ENCODE measurements at regions not wholly inside any gene's neighbourhood (a gene's known extent, or its start where the extent isn't known, plus 50 kb on each side); places are given as distances from the start of the nearest gene placed in this dataset.

DNA sequence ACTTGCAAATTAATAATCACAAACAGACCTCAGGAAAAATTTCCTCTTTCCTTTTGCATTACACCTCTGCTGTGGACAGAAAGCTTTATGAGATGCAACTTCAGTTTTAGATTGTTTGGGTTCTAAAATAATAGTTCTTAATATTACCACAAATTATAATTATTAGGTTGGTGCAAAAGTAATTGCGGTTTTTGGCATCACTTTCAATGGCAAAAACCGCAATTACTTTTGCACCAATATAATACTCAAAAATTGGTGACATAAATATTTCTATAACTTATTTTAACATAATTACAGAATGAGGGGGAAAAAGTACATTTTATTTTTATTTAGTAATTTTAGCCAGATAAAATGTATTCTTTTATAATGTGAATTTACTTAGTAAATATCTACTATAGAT lies 804.4 kb upstream of the FAM98A start:
- Mint-ChIP-seq H3K27me3 (ENCODE audit: low read depth) (no peaks in the 10 kb centered on the region), H3K4me1 (ENCODE audit: low read depth) (no peaks in the 10 kb centered on the region), H3K9me3 (peaks cover 2% of the 10 kb centered on the region in 2 donors), H3K27ac (no peak overlapping the region), H3K36me3 (ENCODE audit: insufficient read depth in 2 of 2) (no peaks in the 10 kb centered on the region), H3K4me3 (no peak overlapping the region)
- ATAC-seq (replicated peaks in 1 of 2) (no peak), DNase-seq (no peak)

DNA sequence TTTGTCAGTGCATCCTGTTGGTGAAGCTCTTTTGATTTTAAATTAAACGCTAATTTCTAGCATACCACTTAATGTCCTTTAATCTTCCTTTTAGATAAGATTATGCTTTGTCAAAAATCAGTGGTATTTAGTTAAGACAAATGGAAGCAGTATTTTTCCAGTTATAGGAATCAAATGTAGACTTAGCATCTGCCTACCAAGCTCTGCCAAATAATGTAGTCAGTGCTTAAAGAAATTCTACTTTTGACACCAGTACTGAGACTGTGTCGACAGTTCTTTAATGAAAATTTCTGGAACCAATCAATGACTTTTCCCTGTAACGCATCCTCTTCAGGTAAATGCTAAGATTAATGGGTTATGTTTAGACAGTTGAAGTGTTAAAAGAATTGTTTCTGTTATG lies 803.3 kb upstream of the FAM98A start:
- Mint-ChIP-seq H3K9me3 (peaks cover 2% of the 10 kb centered on the region in 2 donors), H3K4me3 (no peak overlapping the region), H3K36me3 (ENCODE audit: insufficient read depth in 2 of 2) (no peaks in the 10 kb centered on the region), H3K4me1 (ENCODE audit: low read depth) (no peaks in the 10 kb centered on the region), H3K27ac (no peak overlapping the region), H3K27me3 (ENCODE audit: low read depth) (no peaks in the 10 kb centered on the region)
- DNase-seq (no peak), ATAC-seq (replicated peaks in 1 of 2) (no peak)

DNA sequence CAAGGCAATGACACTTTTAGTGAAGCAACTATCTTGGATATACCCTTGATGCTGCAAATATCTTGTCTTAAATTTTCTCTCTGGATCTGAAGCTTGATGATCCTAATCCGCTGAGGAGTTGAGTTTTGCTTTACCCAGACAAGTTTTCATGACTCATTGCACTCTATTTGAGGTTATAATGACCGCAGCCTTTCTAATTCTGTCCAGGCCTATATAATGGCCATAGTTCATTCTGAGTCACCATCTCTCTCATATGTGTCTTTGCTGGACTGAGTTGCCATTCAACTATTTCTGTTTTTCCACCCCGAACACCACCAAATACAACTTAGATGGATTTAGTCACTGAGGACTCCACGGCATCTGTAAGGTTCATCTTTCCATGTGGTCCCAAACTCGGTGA lies 802.1 kb upstream of the FAM98A start:
- no peaks in the 10 kb centered on the region for H3K4me1 Mint-ChIP-seq (ENCODE audit: low read depth)
- DNase-seq (no peak), ATAC-seq (replicated peaks in 1 of 2) (no peak)
- no peaks in the 10 kb centered on the region for H3K36me3 Mint-ChIP-seq (ENCODE audit: insufficient read depth in 2 of 2)
- H3K9me3 Mint-ChIP-seq = peaks cover 2 to 3% of the 10 kb centered on the region in 2 donors
- no peak overlapping the region for H3K4me3 Mint-ChIP-seq
- H3K27ac Mint-ChIP-seq = no peak overlapping the region
- no peaks in the 10 kb centered on the region for H3K27me3 Mint-ChIP-seq (ENCODE audit: low read depth)

DNA sequence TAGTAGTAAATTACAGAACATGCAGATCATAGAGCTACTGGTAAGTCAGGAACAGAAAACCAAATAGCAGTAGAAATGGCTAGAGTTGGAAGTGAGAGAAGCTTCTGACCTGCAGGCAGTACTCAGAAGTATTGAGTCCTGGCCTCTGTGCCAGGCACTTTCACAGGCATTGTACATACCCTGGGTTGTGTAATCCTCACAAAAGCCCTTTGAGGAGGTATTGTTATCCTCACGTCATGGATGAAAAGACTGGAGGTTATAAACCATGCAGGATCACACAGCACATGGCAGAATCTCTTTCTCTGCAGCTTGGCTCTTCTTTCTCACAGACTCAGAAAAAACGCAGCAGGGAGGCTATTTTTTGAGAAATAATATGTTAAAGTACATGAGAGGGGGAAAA lies 789.3 kb upstream of the FAM98A start:
- Mint-ChIP-seq H3K27ac (no peak overlapping the region), H3K27me3 (ENCODE audit: low read depth) (no peaks in the 10 kb centered on the region), H3K36me3 (ENCODE audit: insufficient read depth in 2 of 2) (peaks cover 0 to 2% of the 10 kb centered on the region in 2 donors), H3K9me3 (peaks cover 9 to 23% of the 10 kb centered on the region in 2 donors), H3K4me1 (ENCODE audit: low read depth) (no peaks in the 10 kb centered on the region), H3K4me3 (no peak overlapping the region)
- DNase-seq (no peak), ATAC-seq (replicated peaks in 1 of 2) (no peak)

DNA sequence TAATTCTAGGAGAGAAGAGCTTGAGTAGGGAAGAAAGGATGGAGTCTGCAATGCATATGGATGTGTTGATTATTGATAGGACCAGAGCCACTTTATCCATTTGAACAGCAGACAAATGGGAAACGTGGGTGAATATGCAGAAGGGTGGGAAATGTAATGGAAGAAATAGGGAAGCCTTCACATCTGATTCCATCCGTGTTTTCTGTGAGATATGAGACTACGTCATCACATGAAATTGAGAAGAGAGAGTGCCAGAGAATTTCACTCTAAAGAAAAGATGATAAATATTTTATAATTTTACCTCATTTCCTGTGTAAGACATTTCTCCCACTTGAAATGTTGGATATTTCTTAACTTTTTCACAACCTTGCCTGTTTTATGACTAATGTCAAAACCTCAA lies 788.4 kb upstream of the FAM98A start:
- Mint-ChIP-seq H3K36me3 (ENCODE audit: insufficient read depth in 2 of 2) (peaks cover 0 to 2% of the 10 kb centered on the region in 2 donors), H3K4me3 (no peak overlapping the region), H3K4me1 (ENCODE audit: low read depth) (no peaks in the 10 kb centered on the region), H3K27me3 (ENCODE audit: low read depth) (no peaks in the 10 kb centered on the region), H3K9me3 (peaks cover 9 to 20% of the 10 kb centered on the region in 2 donors), H3K27ac (no peak overlapping the region)
- DNase-seq (no peak), ATAC-seq (replicated peaks in 1 of 2) (no peak)

DNA sequence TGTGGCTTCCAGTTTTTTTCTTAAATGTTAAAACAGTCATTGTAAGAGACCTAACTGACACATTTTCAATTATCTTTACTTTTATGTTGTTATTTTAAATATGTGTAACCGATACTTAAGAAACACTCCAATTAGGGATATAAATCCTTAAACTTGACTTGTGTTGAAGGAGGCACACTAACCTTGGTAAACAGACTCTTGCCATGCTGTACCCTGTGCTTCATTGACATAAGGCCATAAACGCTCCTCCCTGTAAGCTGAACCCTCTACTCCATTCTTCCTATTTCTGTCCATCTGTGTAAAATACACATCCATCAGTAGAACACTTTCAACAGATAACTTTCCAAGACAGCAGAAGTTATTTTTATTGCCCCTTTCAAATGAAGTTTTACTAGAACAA lies 780.5 kb upstream of the FAM98A start:
- H3K27me3 Mint-ChIP-seq (ENCODE audit: low read depth) = no peaks in the 10 kb centered on the region
- DNase-seq (no peak), ATAC-seq (replicated peaks in 1 of 2) (no peak)
- no peak overlapping the region for H3K27ac Mint-ChIP-seq
- H3K4me3 Mint-ChIP-seq = no peak overlapping the region
- H3K36me3 Mint-ChIP-seq (ENCODE audit: insufficient read depth in 2 of 2) = no peaks in the 10 kb centered on the region
- H3K9me3 Mint-ChIP-seq = no peaks in the 10 kb centered on the region
- no peaks in the 10 kb centered on the region for H3K4me1 Mint-ChIP-seq (ENCODE audit: low read depth)

DNA sequence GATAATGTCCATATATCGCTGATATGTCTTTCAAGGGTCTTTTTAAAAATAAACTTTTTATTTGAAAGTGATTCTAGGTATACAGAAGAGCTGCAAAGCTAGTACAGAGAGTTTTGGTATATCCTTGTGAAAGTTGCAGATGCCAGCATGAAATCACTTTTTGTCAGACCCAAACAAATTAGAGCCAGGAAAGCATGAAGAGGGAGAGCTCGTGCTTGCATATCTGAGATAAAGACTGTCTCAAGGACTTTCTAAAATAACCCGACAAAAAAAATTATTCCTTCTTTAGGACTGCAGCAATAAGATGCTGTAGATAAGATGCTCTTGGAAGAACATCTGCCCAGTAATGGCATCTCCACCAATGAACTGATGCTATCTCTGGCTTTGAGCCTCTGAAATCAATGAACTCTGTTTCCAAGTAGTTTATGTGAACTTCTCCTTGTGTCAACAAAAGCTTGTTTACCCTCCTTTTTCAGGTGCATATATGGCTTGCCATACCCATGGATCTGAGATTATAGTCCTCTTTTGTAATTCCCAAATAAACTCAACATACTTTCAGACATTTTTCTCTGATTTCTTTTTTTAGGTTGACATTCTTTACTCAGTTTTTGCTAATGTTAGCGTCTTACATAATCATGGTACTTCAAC lies 774.6 kb upstream of the FAM98A start:
- no peak for ATAC-seq (replicated peaks in 1 of 2)
- H3K4me1 Mint-ChIP-seq (ENCODE audit: low read depth) = no peaks in the 10 kb centered on the region
- H3K27ac Mint-ChIP-seq = no peak overlapping the region
- H3K27me3 Mint-ChIP-seq (ENCODE audit: low read depth) = no peaks in the 10 kb centered on the region
- no peak for DNase-seq
- H3K4me3 Mint-ChIP-seq = no peak overlapping the region
- H3K9me3 Mint-ChIP-seq = peaks cover 1 to 3% of the 10 kb centered on the region in 2 donors
- H3K36me3 Mint-ChIP-seq (ENCODE audit: insufficient read depth in 2 of 2) = no peaks in the 10 kb centered on the region

DNA sequence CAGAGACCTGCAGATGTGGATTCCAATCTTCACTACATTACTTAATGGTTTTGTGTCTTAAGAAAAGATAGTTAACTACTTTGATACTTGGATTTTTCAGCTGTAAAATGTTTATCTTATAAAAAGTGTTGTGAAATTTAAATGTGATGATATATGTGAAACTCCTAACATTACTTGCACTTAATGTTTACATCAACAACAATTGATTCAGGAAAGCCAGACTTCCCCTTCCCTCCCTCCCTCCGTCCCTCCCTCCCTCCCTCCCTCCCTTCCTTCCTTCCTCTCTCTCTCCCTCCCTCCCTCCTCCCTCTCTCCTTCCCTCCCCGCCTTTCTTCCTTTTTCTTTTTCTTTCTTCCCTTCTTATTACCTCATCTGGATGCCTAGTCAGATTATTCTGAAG lies 773.9 kb upstream of the FAM98A start:
- Mint-ChIP-seq H3K4me1 (ENCODE audit: low read depth) (no peaks in the 10 kb centered on the region), H3K4me3 (no peak overlapping the region), H3K27me3 (ENCODE audit: low read depth) (no peaks in the 10 kb centered on the region), H3K9me3 (peaks cover 1 to 3% of the 10 kb centered on the region in 2 donors), H3K36me3 (ENCODE audit: insufficient read depth in 2 of 2) (no peaks in the 10 kb centered on the region), H3K27ac (no peak overlapping the region)
- ATAC-seq (replicated peaks in 1 of 2) = no peak
- no peak for DNase-seq

DNA sequence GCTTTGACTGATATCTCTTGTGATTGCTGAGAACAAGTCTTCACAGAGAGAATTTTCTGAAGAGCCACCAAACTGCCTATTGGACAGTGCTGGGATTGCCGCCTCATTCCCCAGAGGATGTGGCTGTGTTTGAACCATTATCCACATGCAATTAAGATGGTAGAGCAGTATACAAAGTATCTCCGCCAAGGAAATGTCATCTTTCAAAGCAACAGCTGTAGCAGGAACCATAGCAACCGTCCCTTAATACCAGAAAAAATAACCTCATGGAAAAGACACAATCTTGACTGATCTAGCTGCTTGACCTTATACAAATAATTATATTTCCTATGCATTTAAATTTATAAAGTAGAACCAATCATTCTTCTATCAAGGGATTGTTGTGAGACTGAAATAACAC lies 772.6 kb upstream of the FAM98A start:
- Mint-ChIP-seq H3K4me1 (ENCODE audit: low read depth) (no peaks in the 10 kb centered on the region), H3K9me3 (peaks cover 1 to 3% of the 10 kb centered on the region in 2 donors), H3K27me3 (ENCODE audit: low read depth) (no peaks in the 10 kb centered on the region), H3K4me3 (no peak overlapping the region), H3K27ac (no peak overlapping the region), H3K36me3 (ENCODE audit: insufficient read depth in 2 of 2) (no peaks in the 10 kb centered on the region)
- no peak for ATAC-seq (replicated peaks in 1 of 2)
- no peak for DNase-seq

DNA sequence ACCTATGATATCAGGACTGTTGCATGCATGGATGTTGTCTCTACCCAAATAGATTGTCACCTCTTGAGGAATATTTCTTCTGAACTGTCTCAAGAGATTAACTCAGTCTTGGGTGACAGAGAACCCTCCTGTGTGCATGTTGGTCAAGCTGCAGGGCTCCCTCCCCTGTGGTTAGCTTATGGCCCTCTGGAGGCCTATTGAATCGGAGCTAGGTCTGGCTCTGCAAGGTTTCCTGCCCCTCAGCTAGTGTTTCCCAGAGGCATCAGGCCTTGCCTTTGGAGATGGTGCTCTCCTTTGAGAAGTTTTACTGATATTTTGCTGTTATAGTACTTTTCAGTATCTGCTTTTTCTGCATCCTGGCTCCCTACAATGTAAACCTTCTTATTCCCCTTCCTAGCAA lies 769.2 kb upstream of the FAM98A start:
- H3K27me3 Mint-ChIP-seq (ENCODE audit: low read depth) = no peaks in the 10 kb centered on the region
- no peak for DNase-seq
- H3K9me3 Mint-ChIP-seq = peaks cover 1 to 7% of the 10 kb centered on the region in 2 donors
- no peak for ATAC-seq (replicated peaks in 1 of 2)
- H3K4me1 Mint-ChIP-seq (ENCODE audit: low read depth) = no peaks in the 10 kb centered on the region
- H3K27ac Mint-ChIP-seq = no peak overlapping the region
- H3K4me3 Mint-ChIP-seq = no peak overlapping the region
- no peaks in the 10 kb centered on the region for H3K36me3 Mint-ChIP-seq (ENCODE audit: insufficient read depth in 2 of 2)

DNA sequence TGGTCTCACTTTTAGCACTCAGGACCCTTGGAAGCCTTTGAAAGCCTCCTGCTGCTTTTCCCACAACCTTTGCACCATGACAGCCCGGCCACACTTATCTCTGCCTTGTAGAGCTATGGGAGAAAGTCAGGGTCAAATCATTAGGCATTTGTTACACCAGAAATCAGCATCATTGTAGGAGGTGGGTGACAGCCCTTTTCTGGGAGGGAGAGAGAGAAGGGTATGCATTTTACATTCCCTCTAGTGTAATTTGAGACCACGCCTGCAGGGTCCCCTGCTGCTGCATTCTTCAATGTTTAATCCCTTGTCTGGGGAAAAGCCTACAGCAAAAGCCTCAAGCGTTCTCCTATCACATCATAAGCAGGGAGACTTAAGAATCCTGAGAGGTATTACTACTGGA lies 766.8 kb upstream of the FAM98A start:
- no peak for ATAC-seq (replicated peaks in 1 of 2)
- H3K27me3 Mint-ChIP-seq (ENCODE audit: low read depth) = no peaks in the 10 kb centered on the region
- peaks cover 0 to 7% of the 10 kb centered on the region in 2 donors for H3K9me3 Mint-ChIP-seq
- no peak overlapping the region for H3K27ac Mint-ChIP-seq
- no peaks in the 10 kb centered on the region for H3K36me3 Mint-ChIP-seq (ENCODE audit: insufficient read depth in 2 of 2)
- no peak for DNase-seq
- no peak overlapping the region for H3K4me3 Mint-ChIP-seq
- no peaks in the 10 kb centered on the region for H3K4me1 Mint-ChIP-seq (ENCODE audit: low read depth)

DNA sequence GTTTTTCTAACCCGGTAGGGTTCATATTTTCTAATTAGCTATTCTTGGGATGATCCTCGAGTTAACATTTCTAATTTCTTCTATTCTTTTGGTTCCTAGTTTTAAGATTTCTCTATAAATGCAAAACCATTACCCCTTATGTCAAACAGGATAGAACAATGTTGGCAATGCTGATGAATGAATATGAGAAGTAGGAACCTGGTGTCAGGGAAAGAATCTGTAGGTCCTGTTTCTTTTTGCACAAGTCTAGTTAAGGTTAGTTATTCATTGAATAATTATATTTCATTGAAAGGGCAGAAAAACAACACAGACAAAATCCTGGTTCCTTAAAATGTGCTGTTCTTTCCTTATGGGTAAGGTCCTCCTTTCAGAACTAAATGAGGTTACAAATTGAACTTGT lies 766.4 kb upstream of the FAM98A start:
- H3K27ac Mint-ChIP-seq = no peak overlapping the region
- ATAC-seq (replicated peaks in 1 of 2) = no peak
- H3K27me3 Mint-ChIP-seq (ENCODE audit: low read depth) = no peaks in the 10 kb centered on the region

DNA sequence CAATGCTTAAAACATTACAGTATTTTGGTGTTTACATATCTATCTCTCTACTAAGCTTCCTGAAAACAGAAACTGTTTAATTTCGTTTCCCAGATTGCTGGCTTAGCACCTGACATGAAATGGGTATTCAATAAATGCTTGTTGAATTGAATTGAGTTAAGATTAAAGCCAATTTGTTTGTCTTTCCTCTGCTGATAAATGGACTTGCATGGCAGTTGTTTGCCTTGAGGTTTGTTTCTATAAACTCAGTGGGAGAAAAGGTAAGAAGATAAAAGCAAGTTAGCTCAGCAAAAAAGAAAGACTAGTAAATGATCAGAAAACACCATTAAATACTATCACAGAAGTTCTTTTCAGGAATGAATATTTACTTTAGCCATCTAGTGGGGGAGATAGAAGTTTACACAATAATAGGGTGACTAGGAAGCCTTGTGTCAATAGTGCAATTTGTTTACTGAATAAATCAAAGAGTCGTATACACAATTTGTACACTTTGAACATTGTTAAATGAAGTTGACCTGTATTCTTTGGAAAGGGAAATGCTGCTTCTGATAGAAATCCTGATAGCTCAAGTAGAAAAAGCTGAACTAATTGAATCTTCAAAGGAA lies 754.5 kb upstream of the FAM98A start:
- Mint-ChIP-seq H3K4me3 (no peak overlapping the region), H3K27ac (no peak overlapping the region), H3K4me1 (ENCODE audit: low read depth) (no peaks in the 10 kb centered on the region), H3K9me3 (peaks cover 1 to 3% of the 10 kb centered on the region in 2 donors), H3K27me3 (ENCODE audit: low read depth) (no peaks in the 10 kb centered on the region), H3K36me3 (ENCODE audit: insufficient read depth in 2 of 2) (no peaks in the 10 kb centered on the region)
- DNase-seq = no peak
- ATAC-seq (replicated peaks in 1 of 2) = no peak

More for the DNA sequence above, 766.4 kb upstream of the FAM98A start:
- no peak overlapping the region for H3K4me3 Mint-ChIP-seq
- peaks cover 0 to 5% of the 10 kb centered on the region in 2 donors for H3K9me3 Mint-ChIP-seq
- DNase-seq = no peak
- no peaks in the 10 kb centered on the region for H3K4me1 Mint-ChIP-seq (ENCODE audit: low read depth)
- no peaks in the 10 kb centered on the region for H3K36me3 Mint-ChIP-seq (ENCODE audit: insufficient read depth in 2 of 2)

DNA sequence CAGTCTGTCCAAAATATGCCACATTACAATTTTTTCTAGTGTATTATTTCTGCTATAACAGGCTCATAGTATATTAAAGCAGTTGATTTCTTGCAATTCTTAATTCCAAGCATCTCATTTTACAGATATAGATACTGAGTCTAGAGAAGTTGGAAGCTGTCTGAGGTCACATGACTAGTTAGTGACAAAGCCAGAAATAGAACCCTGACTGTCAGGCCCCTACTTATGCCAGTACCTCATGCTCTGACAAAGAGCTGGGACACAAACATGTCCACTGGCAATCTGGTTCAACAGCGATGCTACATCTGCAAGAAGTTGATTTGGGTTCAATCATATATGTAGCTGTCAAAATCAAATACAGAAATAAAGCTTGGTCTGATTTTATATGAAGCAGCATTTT lies 750.4 kb upstream of the FAM98A start:
- no peak overlapping the region for H3K4me3 Mint-ChIP-seq
- no peaks in the 10 kb centered on the region for H3K36me3 Mint-ChIP-seq (ENCODE audit: insufficient read depth in 2 of 2)
- no peaks in the 10 kb centered on the region for H3K4me1 Mint-ChIP-seq (ENCODE audit: low read depth)
- no peak for ATAC-seq (replicated peaks in 1 of 2)
- H3K27me3 Mint-ChIP-seq (ENCODE audit: low read depth) = no peaks in the 10 kb centered on the region
- H3K9me3 Mint-ChIP-seq = peaks cover 2 to 3% of the 10 kb centered on the region in 2 donors
- DNase-seq = no peak
- H3K27ac Mint-ChIP-seq = no peak overlapping the region
